SK-N-MC (cell line): ENCODE measurements at regions not wholly inside any gene's neighbourhood (a gene's known extent, or its start where the extent isn't known, plus 50 kb on each side); places are given as distances from the start of the nearest gene placed in this dataset.

Experiments
- DNase-seq: peaks from one replicate; pipeline ENCODE4 v3.0.0-alpha.2; 2011; ENCODE audit warnings: low read depth, low spot score
- H3K27ac ChIP-seq: fragments of 200-600 bp; sonication (generic); 2 replicates; pipeline ENCODE4 v1.5.1; 2016; ENCODE audit warnings: mixed run types
- H3K36me3 ChIP-seq: fragments of 200-600 bp; sonication (generic); 2 replicates; pipeline ENCODE4 v1.6.1; 2017; ENCODE audit warnings: antibody characterized with exemption, low read length, mixed read lengths; ENCODE audit not compliant: insufficient read depth
- H3K4me3 ChIP-seq: fragments of 200-600 bp; sonication (generic); 2 replicates; pipeline ENCODE4 v1.5.1; 2016
- H3K9ac ChIP-seq: fragments of 200-600 bp; sonication (generic); 2 replicates; pipeline ENCODE4 v1.8.0; 2017; ENCODE audit warnings: mixed run types, mixed read lengths; ENCODE audit not compliant: insufficient read length
- H3K9me3 ChIP-seq: fragments of 200-600 bp; sonication (generic); 2 replicates; pipeline ENCODE4 v1.6.1; 2017; ENCODE audit warnings: low read depth, mild to moderate bottlenecking, antibody characterized with exemption, low read length, moderate library complexity, mixed read lengths
- EZH2 ChIP-seq: fragments of 200-600 bp; sonication (generic); IDR thresholded peaks from one replicate; pipeline ENCODE4 v1.6.1; 2017; ENCODE audit warnings: antibody characterized with exemption
- FOXP2 ChIP-seq: optimal IDR thresholded peaks from 2 replicates; pipeline ENCODE3; 2011; ENCODE audit warnings: mild to moderate bottlenecking, moderate library complexity; ENCODE audit not compliant: insufficient read depth; ENCODE audit errors: extremely low read length, control extremely low read depth
- POLR2AphosphoS5 ChIP-seq: IDR thresholded peaks from 2 replicates; pipeline ENCODE4 v1.6.1; 2012; ENCODE audit warnings: mild to moderate bottlenecking, low read depth, low read length, borderline replicate concordance

- no peak overlapping the region for H3K27ac ChIP-seq
- no peak overlapping the region for H3K4me3 ChIP-seq
- no peaks in the 10 kb centered on the region for H3K9me3 ChIP-seq
- H3K36me3 ChIP-seq, result no peaks in the 10 kb centered on the region
- no peak overlapping the region for H3K9ac ChIP-seq
- no peak for TF ChIP-seq EZH2
- TF ChIP-seq POLR2AphosphoS5, result no peak
- no peak for TF ChIP-seq FOXP2
- DNase-seq, result no peak
Measured at GRCh38 chr12:38016602-38017001, 300.0 kb upstream of the ALG10B start.

GRCh38 chr12:38025916-38026315, 290.7 kb upstream of the ALG10B start:
- TF ChIP-seq POLR2AphosphoS5 (no peak), EZH2 (no peak), FOXP2 (no peak)

GRCh38 chr12:38053113-38053512, 263.5 kb upstream of the ALG10B start:
- Histone ChIP-seq H3K36me3 (no peaks in the 10 kb centered on the region), H3K27ac (no peak overlapping the region), H3K9ac (no peak overlapping the region), H3K9me3 (no peaks in the 10 kb centered on the region), H3K4me3 (no peak overlapping the region)
- no peak for DNase-seq
- TF ChIP-seq EZH2, result no peak
- TF ChIP-seq POLR2AphosphoS5, result no peak
- no peak for TF ChIP-seq FOXP2

More at GRCh38 chr12:38025916-38026315, 290.7 kb upstream of the ALG10B start:
- DNase-seq, result no peak
- no peak overlapping the region for H3K9ac ChIP-seq
- H3K36me3 ChIP-seq, result no peaks in the 10 kb centered on the region
- no peaks in the 10 kb centered on the region for H3K9me3 ChIP-seq
- no peak overlapping the region for H3K4me3 ChIP-seq
- H3K27ac ChIP-seq, result no peak overlapping the region

DNA sequence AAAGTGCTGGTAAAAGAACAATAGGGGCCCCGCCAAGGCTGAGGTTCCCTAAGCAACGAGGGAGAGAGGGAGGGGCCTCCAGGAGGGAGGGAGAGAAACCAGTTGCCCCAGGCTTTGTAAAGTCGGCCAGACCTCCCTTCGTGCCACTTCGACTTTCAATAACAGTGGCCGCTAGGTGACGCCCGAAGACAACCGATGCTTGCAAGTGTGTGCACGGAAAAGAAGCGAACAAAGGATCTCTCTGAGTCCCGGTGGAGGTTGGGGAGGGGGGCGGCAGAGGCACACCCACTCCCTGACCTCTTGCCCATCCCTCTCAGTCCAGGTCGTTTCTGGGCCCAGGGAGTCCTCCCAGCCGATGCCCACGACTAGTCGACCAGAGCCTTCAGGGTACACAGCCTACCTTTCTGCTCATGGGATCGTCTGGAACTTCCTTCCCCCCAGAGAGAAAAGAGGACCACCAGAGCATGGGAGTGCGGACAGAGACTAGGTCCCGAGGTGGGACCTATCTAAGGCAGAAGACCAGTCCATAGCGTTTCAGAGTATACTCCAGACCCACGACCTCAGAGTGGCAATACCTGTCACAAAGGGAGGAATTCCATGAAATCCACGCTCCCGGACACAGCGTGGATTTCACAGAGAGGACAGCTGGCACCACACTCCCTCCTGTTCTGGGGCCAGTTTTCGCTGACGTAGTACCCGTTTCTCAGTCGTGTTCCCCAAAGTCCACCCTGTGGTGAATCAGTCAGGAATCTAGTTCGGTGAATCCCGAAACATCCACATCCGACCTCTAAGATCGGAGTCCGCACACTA, 262.7 kb upstream of the ALG10B start:
- TF ChIP-seq EZH2, result no peak
- no peak for TF ChIP-seq FOXP2
- no peak for TF ChIP-seq POLR2AphosphoS5
- H3K9me3 ChIP-seq, result no peaks in the 10 kb centered on the region
- no peak overlapping the region for H3K9ac ChIP-seq
- DNase-seq, result no peak
- H3K4me3 ChIP-seq, result no peak overlapping the region
- H3K36me3 ChIP-seq, result no peaks in the 10 kb centered on the region
- no peak overlapping the region for H3K27ac ChIP-seq

- Histone ChIP-seq H3K9ac (no peak overlapping the region), H3K4me3 (no peak overlapping the region), H3K9me3 (no peaks in the 10 kb centered on the region), H3K36me3 (no peaks in the 10 kb centered on the region), H3K27ac (no peak overlapping the region)
- TF ChIP-seq EZH2, result no peak
- no peak for TF ChIP-seq POLR2AphosphoS5
- no peak for TF ChIP-seq FOXP2
- no peak for DNase-seq
Measured at GRCh38 chr12:38056701-38057689, 259.6 kb upstream of the ALG10B start.

DNA sequence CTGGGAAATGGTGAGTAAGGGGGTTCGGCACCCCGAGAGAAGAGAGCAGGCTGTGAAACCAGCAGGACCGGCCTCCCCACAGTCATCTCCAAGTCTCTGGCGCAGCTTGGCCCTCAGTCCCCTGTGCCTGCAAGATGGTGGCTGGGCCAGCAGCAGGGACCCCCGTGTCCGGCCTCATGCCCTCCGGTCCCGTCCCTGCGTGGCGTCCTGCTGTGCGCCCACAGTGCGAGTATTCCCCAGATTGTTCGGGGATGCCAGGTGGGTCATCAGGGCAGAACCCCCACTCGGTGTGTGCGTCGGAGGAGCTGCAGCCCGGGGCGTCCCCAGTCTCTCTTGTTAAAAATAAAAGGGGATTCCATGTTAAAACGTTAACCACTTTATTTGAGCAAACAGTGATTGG, 216.9 kb upstream of the ALG10B start:
- H3K9ac ChIP-seq, result no peak overlapping the region
- no peak for TF ChIP-seq POLR2AphosphoS5
- no peak for TF ChIP-seq EZH2
- TF ChIP-seq FOXP2, result no peak
- no peaks in the 10 kb centered on the region for H3K36me3 ChIP-seq
- DNase-seq, result no peak
- H3K27ac ChIP-seq, result no peak overlapping the region
- H3K9me3 ChIP-seq, result no peaks in the 10 kb centered on the region
- H3K4me3 ChIP-seq, result no peak overlapping the region

DNA sequence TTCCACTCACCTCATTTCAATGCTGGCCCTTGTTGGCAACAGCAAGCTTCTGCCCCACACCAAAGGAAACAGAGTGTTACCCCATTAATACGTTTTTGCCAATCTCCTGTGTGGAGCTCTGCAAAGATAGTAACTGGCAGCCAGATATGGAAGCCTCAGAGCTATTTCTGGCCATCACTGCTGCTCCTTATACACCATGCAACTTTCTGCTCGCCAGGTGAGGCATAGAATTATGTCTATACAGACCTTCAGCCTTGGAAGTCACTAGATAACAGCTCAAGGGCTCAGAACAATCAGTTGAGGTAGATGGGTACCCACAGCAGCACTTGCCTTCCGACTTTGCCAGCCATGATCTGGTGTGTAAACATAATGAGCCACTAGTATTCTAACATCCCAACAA, 214.8 kb upstream of the ALG10B start:
- no peak overlapping the region for H3K9ac ChIP-seq
- no peaks in the 10 kb centered on the region for H3K36me3 ChIP-seq
- no peak for DNase-seq
- H3K9me3 ChIP-seq, result no peaks in the 10 kb centered on the region
- no peak overlapping the region for H3K27ac ChIP-seq
- TF ChIP-seq POLR2AphosphoS5 (no peak), EZH2 (no peak), FOXP2 (no peak)
- no peak overlapping the region for H3K4me3 ChIP-seq

DNA sequence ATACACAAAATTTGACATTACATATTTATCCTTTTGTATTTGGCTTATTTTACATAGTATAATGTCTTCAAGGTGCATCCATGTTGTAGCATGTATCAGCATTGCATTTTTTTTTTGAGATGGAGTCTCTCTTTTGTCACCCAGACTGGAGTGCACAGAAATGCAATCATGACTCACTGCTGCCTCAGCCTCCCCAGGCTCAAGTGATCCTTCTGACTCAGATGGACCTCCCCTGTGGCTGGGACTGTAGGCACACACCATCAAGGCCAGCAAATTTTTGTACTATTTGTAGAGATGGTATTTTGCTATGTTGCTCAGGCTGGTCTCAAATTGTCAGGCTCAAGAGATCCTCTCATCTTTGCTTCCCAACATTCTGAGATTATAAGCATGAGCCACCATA, 214.4 kb upstream of the ALG10B start:
- Histone ChIP-seq H3K4me3 (no peak overlapping the region), H3K9ac (no peak overlapping the region), H3K36me3 (no peaks in the 10 kb centered on the region), H3K27ac (no peak overlapping the region), H3K9me3 (no peaks in the 10 kb centered on the region)
- DNase-seq, result no peak
- no peak for TF ChIP-seq FOXP2
- no peak for TF ChIP-seq POLR2AphosphoS5
- no peak for TF ChIP-seq EZH2
